H9 (cell line): ENCODE measurements at regions not wholly inside any gene's neighbourhood (a gene's known extent, or its start where the extent isn't known, plus 50 kb on each side); places are given as distances from the start of the nearest gene placed in this dataset.
A peak's percentile ranks its signal among the peaks of the same experiment; 100 is the strongest.

ENCODE experiments used
- DNase-seq: peaks from one replicate; pipeline ENCODE4 v3.0.0-alpha.2; 2017
- H2AFZ ChIP-seq: one replicate; pipeline ENCODE4 v1.6.1; 2013; ENCODE audit warnings: mild to moderate bottlenecking, low read length, control low read depth, moderate library complexity
- H2AK5ac ChIP-seq: 2 replicates; pipeline ENCODE4 v1.6.1; 2013; ENCODE audit warnings: low read length, control low read depth, mixed read lengths; ENCODE audit not compliant: insufficient read length
- H2BK120ac ChIP-seq: one replicate; pipeline ENCODE4 v1.6.1; 2013; ENCODE audit warnings: low read depth, mild to moderate bottlenecking, low read length, control low read depth, inconsistent platforms; ENCODE audit not compliant: poor library complexity, severe bottlenecking
- H2BK12ac ChIP-seq: 2 replicates; pipeline ENCODE4 v1.6.1; 2013; ENCODE audit warnings: low read length, control low read depth, mixed read lengths, low read depth; ENCODE audit not compliant: insufficient read length
- H2BK15ac ChIP-seq: 2 replicates; pipeline ENCODE4 v1.6.1; 2013; ENCODE audit warnings: low read depth, low read length, control low read depth
- H2BK20ac ChIP-seq: one replicate; pipeline ENCODE4 v1.6.1; 2013; ENCODE audit warnings: low read depth, mild to moderate bottlenecking, low read length, control low read depth, inconsistent platforms; ENCODE audit not compliant: poor library complexity, severe bottlenecking
- H2BK5ac ChIP-seq: 2 replicates; pipeline ENCODE4 v1.6.1; 2013; ENCODE audit warnings: low read length, control low read depth, mixed read lengths; ENCODE audit not compliant: insufficient read length
- H3K14ac ChIP-seq: 2 replicates; pipeline ENCODE4 v1.6.1; 2013; ENCODE audit warnings: low read length, control low read depth; ENCODE audit not compliant: insufficient read depth
- H3K18ac ChIP-seq: 2 replicates; pipeline ENCODE4 v1.6.1; 2013; ENCODE audit warnings: low read depth, mild to moderate bottlenecking, mixed read lengths, low read length, control low read depth; ENCODE audit not compliant: insufficient read length
- H3K23ac ChIP-seq: 2 replicates; pipeline ENCODE4 v1.6.1; 2013; ENCODE audit warnings: low read length, control low read depth, mixed read lengths, low read depth; ENCODE audit not compliant: insufficient read length
- H3K23me2 ChIP-seq: 2 replicates; pipeline ENCODE4 v1.6.1; 2013; ENCODE audit warnings: low read depth, mild to moderate bottlenecking, mixed read lengths, low read length, control low read depth; ENCODE audit not compliant: insufficient read length, poor library complexity, severe bottlenecking
- H3K27ac ChIP-seq: 2 replicates; pipeline ENCODE4 v1.5.1; 2013; ENCODE audit warnings: low read length, control low read depth, mixed read lengths, low read depth; ENCODE audit not compliant: insufficient read length
- H3K27me3 ChIP-seq: 2 replicates; pipeline ENCODE4 v1.6.1; 2013; ENCODE audit warnings: low read length, control low read depth, inconsistent platforms; ENCODE audit not compliant: insufficient read depth
- H3K4ac ChIP-seq: 2 replicates; pipeline ENCODE4 v1.6.1; 2013; ENCODE audit warnings: low read depth, mild to moderate bottlenecking, control low read depth, inconsistent platforms, low read length, moderate library complexity
- H3K4me1 ChIP-seq: 2 replicates; pipeline ENCODE4 v1.6.1; 2013; ENCODE audit warnings: low read length, control low read depth, inconsistent platforms; ENCODE audit not compliant: insufficient read depth
- H3K4me2 ChIP-seq: 2 replicates; pipeline ENCODE4 v1.6.1; 2013; ENCODE audit warnings: low read length, control low read depth, mixed read lengths; ENCODE audit not compliant: insufficient read length, insufficient read depth
- H3K56ac ChIP-seq: 2 replicates; pipeline ENCODE4 v1.6.1; 2013; ENCODE audit warnings: low read depth, mild to moderate bottlenecking, mixed read lengths, low read length, control low read depth; ENCODE audit not compliant: insufficient read length
- H3K79me1 ChIP-seq: 2 replicates; pipeline ENCODE4 v1.6.1; 2013; ENCODE audit warnings: low read depth, mild to moderate bottlenecking, moderate library complexity, low read length, control low read depth, inconsistent platforms; ENCODE audit not compliant: insufficient read depth, poor library complexity, severe bottlenecking
- H3K79me2 ChIP-seq: 2 replicates; pipeline ENCODE4 v1.6.1; 2013; ENCODE audit warnings: low read length, control low read depth, inconsistent platforms; ENCODE audit not compliant: insufficient read depth
- H3K9ac ChIP-seq: 2 replicates; pipeline ENCODE4 v1.6.1; 2013; ENCODE audit warnings: low read length, control low read depth, mixed read lengths; ENCODE audit not compliant: insufficient read length; ENCODE audit errors: extremely low read depth
- H3K9me3 ChIP-seq: one replicate; pipeline ENCODE4 v1.6.1; 2013; ENCODE audit warnings: low read depth, low read length, inconsistent platforms; ENCODE audit not compliant: control insufficient read depth
- H3T11ph ChIP-seq: one replicate; pipeline ENCODE4 v1.6.1; 2013; ENCODE audit warnings: mild to moderate bottlenecking, low read length, control low read depth, inconsistent platforms
- H4K20me1 ChIP-seq: one replicate; pipeline ENCODE4 v1.6.1; 2013; ENCODE audit not compliant: control insufficient read depth, insufficient read length, insufficient read depth
- H4K5ac ChIP-seq: 2 replicates; pipeline ENCODE4 v1.6.1; 2013; ENCODE audit warnings: low read depth, mild to moderate bottlenecking, mixed read lengths, low read length, control low read depth; ENCODE audit not compliant: insufficient read length
- H4K8ac ChIP-seq: replicated peaks from 2 replicates; pipeline ENCODE4 v1.6.1; 2013; ENCODE audit warnings: low read length, control low read depth, mixed read lengths, low read depth; ENCODE audit not compliant: insufficient read length
- H4K91ac ChIP-seq: 2 replicates; pipeline ENCODE4 v1.6.1; 2013; ENCODE audit warnings: low read depth, mild to moderate bottlenecking, moderate library complexity, mixed read lengths, low read length, control low read depth; ENCODE audit not compliant: insufficient read length
- H3K27ac Mint-ChIP-seq, 3 experiments: 2 replicates in 2 of 3; 3 replicates in 1 of 3; pipeline ENCODE4 v1.8.0; 2020 to 2021; ENCODE audit warnings: mixed read lengths in 3 of 3, mild to moderate bottlenecking in 1 of 3, moderate library complexity in 1 of 3
- H3K27me3 Mint-ChIP-seq: 2 replicates; pipeline ENCODE4 v1.8.0; 2021; ENCODE audit warnings: low read depth, mild to moderate bottlenecking, moderate library complexity, mixed read lengths
- H3K36me3 Mint-ChIP-seq, 3 experiments: 2 replicates in 2 of 3; 3 replicates in 1 of 3; pipeline ENCODE4 v1.8.0; 2020 to 2021; ENCODE audit warnings: low read depth in 3 of 3, mixed read lengths in 3 of 3; ENCODE audit not compliant: insufficient read depth in 1 of 3
- H3K4me1 Mint-ChIP-seq, 2 experiments: 2 replicates each; pipeline ENCODE4 v1.8.0; 2020; ENCODE audit warnings: mixed read lengths in 2 of 2
- H3K4me3 Mint-ChIP-seq, 2 experiments: 2 replicates in 1 of 2; 3 replicates in 1 of 2; pipeline ENCODE4 v1.8.0; 2020 to 2021; ENCODE audit warnings: mild to moderate bottlenecking in 2 of 2, mixed read lengths in 2 of 2, moderate library complexity in 1 of 2
- H3K9me3 Mint-ChIP-seq, 2 experiments: 2 replicates in 1 of 2; 3 replicates in 1 of 2; pipeline ENCODE4 v1.8.0; 2020; ENCODE audit warnings: mild to moderate bottlenecking in 2 of 2, mixed read lengths in 2 of 2, moderate library complexity in 1 of 2
- CTCF ChIP-seq: fragments of 200-600 bp; sonication (generic); conservative IDR thresholded peaks from 3 replicates; pipeline ENCODE4 v1.8.0; 2021; ENCODE audit warnings: antibody characterized with exemption, mild to moderate bottlenecking
- whole genome bisulfite sequencing: extraction: QIAGEN DNeasy Blood & Tissue Kit; methylation state at CpG from one replicate; pipeline ENCODE4 v1.1.7; 2013; ENCODE audit warnings: missing lambda C conversion rate, low lambda C conversion rate, mixed read lengths; ENCODE audit not compliant: insufficient read length; ENCODE audit errors: extremely low coverage; 5-methylcytosine and 5-hydroxymethylcytosine counted together

DNA sequence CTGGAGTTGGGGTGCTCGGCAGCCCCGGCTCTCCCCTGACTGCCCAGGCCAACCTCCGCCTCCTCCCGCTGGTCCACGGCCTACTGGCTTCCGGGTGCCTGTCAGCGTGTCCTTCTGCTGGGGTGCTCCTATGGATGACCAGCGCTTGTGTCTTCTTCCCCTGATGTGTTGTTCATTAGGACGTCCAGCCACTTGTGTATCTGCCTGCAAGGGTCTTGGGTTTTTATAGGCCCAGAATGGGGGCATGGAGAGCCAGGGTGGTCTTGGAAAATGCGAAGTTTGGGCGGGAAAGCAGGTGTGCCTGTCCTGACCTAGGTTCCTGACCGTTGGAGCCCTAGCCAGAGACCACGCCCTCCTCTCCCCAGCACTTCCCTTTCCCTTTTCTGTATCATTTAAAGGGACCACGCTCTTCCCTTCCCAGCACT is 139.8 kb downstream of the SLITRK5 start:
- Histone ChIP-seq H3K23ac (no peak overlapping the region), H3K9ac (no peak overlapping the region), H2AFZ (no peak overlapping the region), H3K56ac (no peak overlapping the region), H3K79me2 (no peaks in the 10 kb centered on the region), H3K23me2 (peaks cover 3% of the 10 kb centered on the region), H2BK12ac (no peak overlapping the region), H3K4ac (no peak overlapping the region), H2BK20ac (no peak overlapping the region), H3K9me3 (no peaks in the 10 kb centered on the region), H3T11ph (no peak overlapping the region), H3K27ac (no peak overlapping the region), H3K14ac (no peak overlapping the region), H3K4me1 (no peaks in the 10 kb centered on the region), H2AK5ac (no peak overlapping the region), H4K20me1 (no peaks in the 10 kb centered on the region), H4K91ac (no peak overlapping the region), H4K5ac (no peak overlapping the region), H3K18ac (no peak overlapping the region), H3K79me1 (no peaks in the 10 kb centered on the region), H2BK5ac (no peak overlapping the region), H3K4me2 (no peak overlapping the region), H2BK120ac (no peak overlapping the region), H2BK15ac (no peak overlapping the region), H4K8ac (no peak overlapping the region), H3K27me3 (no peaks in the 10 kb centered on the region)
- Mint-ChIP-seq H3K9me3 (no peaks in the 10 kb centered on the region), H3K27ac (no peak overlapping the region), H3K4me3 (0 out of 5 replicates have a peak overlapping the region, but pooled peaks of 1 of the 2 experiments have one; percentile 21), H3K4me1 (0 out of 4 replicates have a peak, but pooled peaks cover 0 to 2% of the 10 kb centered on the region in 2 experiments), H3K27me3 (peaks cover 12% of the 10 kb centered on the region), H3K36me3 (no peaks in the 10 kb centered on the region)
- DNase-seq = no peak
- WGBS = no CpG with 5 or more reads among the region's 14 CpGs
- TF ChIP-seq CTCF = no peak
